WERI-Rb-1 (cell line): ENCODE measurements at regions not wholly inside any gene's neighbourhood (a gene's known extent, or its start where the extent isn't known, plus 50 kb on each side); places are given as distances from the start of the nearest gene placed in this dataset.
"Not testable (repeated sequence)": the region's sequence is repeated elsewhere in the genome, so short reads cannot be mapped to it uniquely, and the experiment has no call there.

Experiments used
- DNase-seq: peaks from one replicate; pipeline ENCODE4 v3.0.0-alpha.2; 2020
- H3K27ac ChIP-seq: fragments of 250-450 bp; sonication (Bioruptor Pico); 2 replicates; pipeline ENCODE4 v1.5.1; 2020; ENCODE audit warnings: mild to moderate bottlenecking, moderate library complexity
- H3K27me3 ChIP-seq: fragments of 250-450 bp; sonication (Bioruptor Pico); 2 replicates; pipeline ENCODE4 v1.5.1; 2021; ENCODE audit warnings: mild to moderate bottlenecking, low read depth, moderate library complexity; ENCODE audit not compliant: insufficient read depth, severe bottlenecking
- H3K36me3 ChIP-seq: fragments of 250-450 bp; sonication (Bioruptor Pico); 2 replicates; pipeline ENCODE4 v1.5.1; 2020; ENCODE audit warnings: mild to moderate bottlenecking, moderate library complexity
- H3K4me3 ChIP-seq: 2 replicates; pipeline ENCODE4 v1.5.1; 2011; ENCODE audit warnings: low read depth, mild to moderate bottlenecking, control low read depth, low read length
- H3K9me3 ChIP-seq: fragments of 250-450 bp; sonication (Bioruptor Pico); 2 replicates; pipeline ENCODE4 v1.5.1; 2021; ENCODE audit warnings: mild to moderate bottlenecking, moderate library complexity; ENCODE audit not compliant: severe bottlenecking
- TF ChIP-seq, protein P1 (sequence below): IDR thresholded peaks from 2 replicates; pipeline ENCODE4 v1.5.1; 2011; ENCODE audit warnings: low read depth, mild to moderate bottlenecking, control low read depth, inconsistent platforms, low read length

DNA sequence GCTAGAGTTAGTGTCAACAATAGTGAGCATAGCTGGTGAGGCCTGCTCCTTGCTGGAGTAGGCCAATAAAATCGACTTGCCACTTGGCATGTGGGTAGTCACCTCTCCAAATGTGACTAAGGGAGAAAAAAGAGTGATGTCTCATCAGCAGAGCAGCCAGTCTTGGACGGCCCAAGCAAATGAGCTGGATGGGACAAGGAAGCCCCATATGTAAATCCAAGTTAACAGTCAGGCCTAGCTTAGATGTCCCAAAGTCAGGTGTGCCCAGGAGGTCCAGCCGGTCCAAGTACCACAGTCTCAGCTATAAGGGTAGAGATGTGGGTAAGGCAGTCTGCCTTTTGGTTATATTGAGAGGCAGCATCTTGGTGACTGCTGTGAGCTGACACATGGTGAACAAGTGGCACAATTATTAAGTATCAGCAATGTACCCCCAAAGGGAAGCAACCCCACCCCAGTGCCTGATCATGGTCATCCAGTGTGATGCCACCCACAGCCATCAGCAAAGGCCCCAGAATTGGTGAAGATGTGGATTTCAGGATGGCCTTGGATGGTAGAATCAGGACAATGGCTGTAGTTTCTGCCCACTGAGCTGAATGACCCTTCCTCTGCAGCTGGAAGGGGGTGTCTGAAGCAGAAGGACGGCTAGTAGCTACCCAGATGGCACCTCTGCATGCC is 83.4 kb downstream of the TNFRSF13B start:
- Histone ChIP-seq H3K9me3 (no peaks in the 10 kb centered on the region), H3K4me3 (no peak overlapping the region), H3K27ac (no peak overlapping the region), H3K27me3 (no peaks in the 10 kb centered on the region), H3K36me3 (no peaks in the 10 kb centered on the region)
- TF ChIP-seq, protein P1, sequence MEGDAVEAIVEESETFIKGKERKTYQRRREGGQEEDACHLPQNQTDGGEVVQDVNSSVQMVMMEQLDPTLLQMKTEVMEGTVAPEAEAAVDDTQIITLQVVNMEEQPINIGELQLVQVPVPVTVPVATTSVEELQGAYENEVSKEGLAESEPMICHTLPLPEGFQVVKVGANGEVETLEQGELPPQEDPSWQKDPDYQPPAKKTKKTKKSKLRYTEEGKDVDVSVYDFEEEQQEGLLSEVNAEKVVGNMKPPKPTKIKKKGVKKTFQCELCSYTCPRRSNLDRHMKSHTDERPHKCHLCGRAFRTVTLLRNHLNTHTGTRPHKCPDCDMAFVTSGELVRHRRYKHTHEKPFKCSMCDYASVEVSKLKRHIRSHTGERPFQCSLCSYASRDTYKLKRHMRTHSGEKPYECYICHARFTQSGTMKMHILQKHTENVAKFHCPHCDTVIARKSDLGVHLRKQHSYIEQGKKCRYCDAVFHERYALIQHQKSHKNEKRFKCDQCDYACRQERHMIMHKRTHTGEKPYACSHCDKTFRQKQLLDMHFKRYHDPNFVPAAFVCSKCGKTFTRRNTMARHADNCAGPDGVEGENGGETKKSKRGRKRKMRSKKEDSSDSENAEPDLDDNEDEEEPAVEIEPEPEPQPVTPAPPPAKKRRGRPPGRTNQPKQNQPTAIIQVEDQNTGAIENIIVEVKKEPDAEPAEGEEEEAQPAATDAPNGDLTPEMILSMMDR = no peak
- no peak for DNase-seq

- Histone ChIP-seq H3K36me3 (no peaks in the 10 kb centered on the region), H3K27ac (no peak overlapping the region), H3K9me3 (no peaks in the 10 kb centered on the region), H3K4me3 (no peak overlapping the region), H3K27me3 (no peaks in the 10 kb centered on the region)
- TF ChIP-seq, protein P1 = no peak
- no peak for DNase-seq
Measured at GRCh38 chr17:16887523-16888095, 84.3 kb downstream of the TNFRSF13B start.

DNA sequence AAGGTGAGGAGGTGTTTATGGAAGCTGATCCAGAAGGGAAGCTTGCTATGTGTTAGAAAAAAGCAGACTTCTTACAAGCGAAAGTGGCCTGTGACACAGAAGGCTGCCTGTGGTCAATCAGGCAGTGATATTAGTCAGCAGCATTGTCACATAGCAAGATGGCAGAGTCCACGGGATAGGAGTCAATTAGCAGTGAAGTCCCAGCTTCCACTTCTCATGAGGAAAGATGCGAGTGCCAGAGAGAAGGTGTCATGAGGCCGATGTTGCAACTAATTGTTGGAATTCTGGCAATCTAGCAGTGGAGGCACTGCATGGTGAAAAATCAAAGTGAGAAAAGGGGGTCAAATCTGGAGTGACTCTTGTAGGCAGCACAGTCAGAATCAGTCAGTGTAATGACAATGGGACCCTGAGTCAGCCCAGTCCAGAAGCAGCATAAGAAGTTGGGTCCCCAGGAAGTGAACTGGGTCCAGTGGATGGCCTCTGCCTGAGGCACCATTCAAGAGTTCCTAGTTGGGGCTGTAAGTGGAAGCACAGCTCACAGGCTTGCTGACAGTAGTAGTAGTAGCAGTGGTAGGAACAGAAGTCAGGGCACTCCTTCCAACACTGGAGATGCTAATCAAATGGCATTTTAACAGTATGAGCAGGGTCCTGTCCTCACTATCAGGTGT is 85.1 kb downstream of the TNFRSF13B start:
- Histone ChIP-seq H3K9me3 (no peaks in the 10 kb centered on the region), H3K27me3 (no peaks in the 10 kb centered on the region), H3K36me3 (no peaks in the 10 kb centered on the region), H3K27ac (no peak overlapping the region), H3K4me3 (no peak overlapping the region)
- no peak for DNase-seq
- TF ChIP-seq, protein P1 = no peak

DNA sequence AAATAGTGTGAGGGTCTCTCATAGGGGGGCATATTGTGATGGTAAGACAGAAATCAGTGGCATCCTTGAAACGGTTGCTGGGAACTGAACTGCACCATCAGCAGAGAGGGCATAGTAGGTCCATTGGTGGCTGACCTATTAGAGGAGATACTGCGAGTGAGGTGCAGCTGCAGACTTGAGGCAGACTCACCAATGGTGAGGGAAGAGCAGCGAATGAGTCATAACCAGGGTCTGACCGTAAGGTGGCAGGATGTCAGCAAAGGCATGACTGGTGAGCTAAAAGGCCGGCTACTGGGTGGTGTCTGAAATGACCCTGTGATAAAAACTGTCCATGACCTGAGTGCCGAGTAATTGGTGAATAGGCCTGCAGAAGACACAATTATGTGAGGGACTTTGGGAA is 86.7 kb downstream of the TNFRSF13B start:
- DNase-seq, H3K36me3 ChIP-seq, H3K27ac ChIP-seq, H3K9me3 ChIP-seq, H3K4me3 ChIP-seq, H3K27me3 ChIP-seq: not testable (repeated sequence)

- H3K27me3 ChIP-seq, DNase-seq, H3K27ac ChIP-seq, H3K9me3 ChIP-seq, H3K36me3 ChIP-seq, H3K4me3 ChIP-seq: not testable (repeated sequence)
Measured at GRCh38 chr17:16882926-16883265, 89.0 kb downstream of the TNFRSF13B start.

DNA sequence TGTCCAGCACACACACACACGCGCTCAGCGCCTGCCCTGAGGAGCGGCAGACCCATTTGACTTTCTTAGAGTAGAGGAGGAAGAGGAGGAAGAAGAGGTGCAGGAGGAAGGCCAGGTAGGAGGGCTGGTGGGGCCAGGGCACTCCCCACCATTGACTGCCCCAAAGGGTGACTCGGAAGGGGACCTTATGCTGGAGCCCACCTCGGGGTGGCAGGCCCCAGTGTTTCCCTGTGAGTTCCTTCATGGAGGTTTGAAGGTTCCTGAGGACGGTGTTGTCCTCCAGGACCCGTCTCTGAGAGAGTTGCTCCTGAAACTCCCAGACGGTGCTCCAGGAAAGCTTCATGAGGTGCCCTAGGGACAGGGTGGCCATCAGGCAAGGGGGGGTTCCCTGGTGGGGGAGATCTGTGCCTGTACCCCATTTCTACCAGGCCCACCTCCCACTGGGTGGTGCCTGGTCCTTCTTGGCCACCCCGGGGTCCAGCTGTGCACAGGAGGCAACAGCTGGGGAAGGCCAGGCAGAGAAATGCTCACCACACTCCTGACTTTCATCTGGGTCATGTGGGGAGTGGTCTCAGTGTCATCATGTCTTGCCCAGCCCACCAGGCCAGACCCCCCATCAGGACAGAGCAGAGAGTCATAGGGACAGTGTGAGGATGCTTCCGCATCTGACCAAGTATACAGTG is 89.5 kb downstream of the TNFRSF13B start:
- Histone ChIP-seq H3K4me3 (no peak overlapping the region), H3K9me3 (no peaks in the 10 kb centered on the region), H3K36me3 (no peaks in the 10 kb centered on the region), H3K27ac (no peak overlapping the region), H3K27me3 (no peaks in the 10 kb centered on the region)
- DNase-seq = no peak
- TF ChIP-seq, protein P1 = no peak
